ENCODE measurements at regions not wholly inside any gene's neighbourhood (a gene's known extent, or its start where the extent isn't known, plus 50 kb on each side); places are given as distances from the start of the nearest gene placed in this dataset.

DNA sequence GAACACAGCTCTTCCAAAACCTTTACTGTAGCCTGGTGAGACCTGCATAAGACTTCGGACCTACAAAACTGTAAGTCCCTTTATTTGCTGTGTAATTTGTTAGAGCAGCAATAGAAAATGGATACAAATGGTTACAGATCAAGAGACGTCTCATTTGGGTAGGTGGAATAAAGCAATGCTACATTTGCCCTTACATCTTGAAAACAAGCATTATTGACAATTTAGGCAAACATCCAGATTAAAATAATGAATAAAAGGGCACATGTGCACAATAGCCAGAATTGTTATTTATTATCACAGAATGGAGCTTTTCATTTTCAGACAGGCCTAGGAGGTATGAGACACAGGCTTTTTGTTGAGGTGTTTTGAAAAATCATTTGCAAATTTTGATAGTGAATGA is 222.2 kb upstream of the CPHXL start:
- no peak overlapping the region for H2AFZ ChIP-seq (ENCODE audit: low read length)
- CTCF ChIA-PET (ENCODE audit: unreplicated experiment): no interaction called here
- H3K36me3 ChIP-seq (ENCODE audit: insufficient read depth, low read length): no peaks in the 10 kb centered on the region
- POLR2A ChIA-PET: no interaction called here
- H3K9me3 ChIP-seq (ENCODE audit: low read length): no peaks in the 10 kb centered on the region
- no peak overlapping the region for H3K27ac ChIP-seq (ENCODE audit: low read depth, low read length, poor library complexity, severe bottlenecking)
- no peaks in the 10 kb centered on the region for H3K9me2 ChIP-seq (ENCODE audit: insufficient read depth, low read length)
- H3K79me2 ChIP-seq (ENCODE audit: insufficient read depth, low read depth, low read length): no peaks in the 10 kb centered on the region
- H3K4me3 ChIP-seq (ENCODE audit: low read depth, low read length, poor library complexity, severe bottlenecking): no peak overlapping the region
- no peak for DNase-seq (ENCODE audit: low spot score)
- no peaks in the 10 kb centered on the region for H4K20me1 ChIP-seq (ENCODE audit: insufficient read depth, low read length)
- TF ChIP-seq, protein P1, sequence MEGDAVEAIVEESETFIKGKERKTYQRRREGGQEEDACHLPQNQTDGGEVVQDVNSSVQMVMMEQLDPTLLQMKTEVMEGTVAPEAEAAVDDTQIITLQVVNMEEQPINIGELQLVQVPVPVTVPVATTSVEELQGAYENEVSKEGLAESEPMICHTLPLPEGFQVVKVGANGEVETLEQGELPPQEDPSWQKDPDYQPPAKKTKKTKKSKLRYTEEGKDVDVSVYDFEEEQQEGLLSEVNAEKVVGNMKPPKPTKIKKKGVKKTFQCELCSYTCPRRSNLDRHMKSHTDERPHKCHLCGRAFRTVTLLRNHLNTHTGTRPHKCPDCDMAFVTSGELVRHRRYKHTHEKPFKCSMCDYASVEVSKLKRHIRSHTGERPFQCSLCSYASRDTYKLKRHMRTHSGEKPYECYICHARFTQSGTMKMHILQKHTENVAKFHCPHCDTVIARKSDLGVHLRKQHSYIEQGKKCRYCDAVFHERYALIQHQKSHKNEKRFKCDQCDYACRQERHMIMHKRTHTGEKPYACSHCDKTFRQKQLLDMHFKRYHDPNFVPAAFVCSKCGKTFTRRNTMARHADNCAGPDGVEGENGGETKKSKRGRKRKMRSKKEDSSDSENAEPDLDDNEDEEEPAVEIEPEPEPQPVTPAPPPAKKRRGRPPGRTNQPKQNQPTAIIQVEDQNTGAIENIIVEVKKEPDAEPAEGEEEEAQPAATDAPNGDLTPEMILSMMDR (conservative IDR thresholded peaks at IDR 0.05; ENCODE audit: low read length): no peak
- TF ChIP-seq EZH2phosphoT487 (IDR thresholded peaks at IDR 0.05; ENCODE audit: borderline replicate concordance, low read depth, low read length): no peak
- BruUV-seq (replicated peaks): no TSS peak
- intact Hi-C loops (cut with micrococcal nuclease; ENCODE audit: unreplicated experiment): no loop called here
- H3K4me1 ChIP-seq (ENCODE audit: insufficient read depth, low read length, poor library complexity, severe bottlenecking): no peaks in the 10 kb centered on the region
- H3K4me2 ChIP-seq (ENCODE audit: low read length): no peak overlapping the region

DNA sequence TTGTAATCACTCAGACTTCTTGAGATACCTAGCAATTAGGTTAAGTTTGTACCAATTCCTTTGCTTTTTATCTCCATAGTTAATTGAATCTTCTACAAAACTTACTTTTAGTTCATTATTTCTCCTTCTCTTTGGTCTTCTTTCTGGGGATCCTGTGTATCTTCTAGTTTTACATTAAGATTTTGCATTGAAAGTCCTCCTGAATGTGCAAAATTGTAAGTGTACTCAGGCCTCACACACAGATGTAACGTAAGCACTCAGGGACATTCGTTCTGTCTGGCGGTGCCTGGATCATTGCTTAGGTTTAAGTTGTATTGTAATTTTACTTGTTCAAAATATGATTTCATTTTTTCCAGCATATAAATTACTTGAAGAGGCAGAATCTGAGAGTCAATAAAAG is 222.6 kb upstream of the CPHXL start:
- intact Hi-C loops (cut with micrococcal nuclease; ENCODE audit: unreplicated experiment): no loop called here
- ChIA-PET POLR2A (no interaction called here), CTCF (ENCODE audit: unreplicated experiment) (no interaction called here)
- H3K27ac ChIP-seq (ENCODE audit: low read depth, low read length, poor library complexity, severe bottlenecking): no peak overlapping the region
- no peak overlapping the region for H3K4me3 ChIP-seq (ENCODE audit: low read depth, low read length, poor library complexity, severe bottlenecking)
- H3K79me2 ChIP-seq (ENCODE audit: insufficient read depth, low read depth, low read length): no peaks in the 10 kb centered on the region
- H2AFZ ChIP-seq (ENCODE audit: low read length): no peak overlapping the region
- BruUV-seq (replicated peaks): no TSS peak
- H3K4me2 ChIP-seq (ENCODE audit: low read length): no peak overlapping the region
- no peaks in the 10 kb centered on the region for H3K4me1 ChIP-seq (ENCODE audit: insufficient read depth, low read length, poor library complexity, severe bottlenecking)
- no peaks in the 10 kb centered on the region for H3K9me3 ChIP-seq (ENCODE audit: low read length)
- H4K20me1 ChIP-seq (ENCODE audit: insufficient read depth, low read length): no peaks in the 10 kb centered on the region
- DNase-seq (ENCODE audit: low spot score): no peak
- no peak for TF ChIP-seq EZH2phosphoT487 (IDR thresholded peaks at IDR 0.05; ENCODE audit: borderline replicate concordance, low read depth, low read length)
- TF ChIP-seq, protein P1 (conservative IDR thresholded peaks at IDR 0.05; ENCODE audit: low read length): no peak
- H3K9me2 ChIP-seq (ENCODE audit: insufficient read depth, low read length): no peaks in the 10 kb centered on the region
- no peaks in the 10 kb centered on the region for H3K36me3 ChIP-seq (ENCODE audit: insufficient read depth, low read length)

DNA sequence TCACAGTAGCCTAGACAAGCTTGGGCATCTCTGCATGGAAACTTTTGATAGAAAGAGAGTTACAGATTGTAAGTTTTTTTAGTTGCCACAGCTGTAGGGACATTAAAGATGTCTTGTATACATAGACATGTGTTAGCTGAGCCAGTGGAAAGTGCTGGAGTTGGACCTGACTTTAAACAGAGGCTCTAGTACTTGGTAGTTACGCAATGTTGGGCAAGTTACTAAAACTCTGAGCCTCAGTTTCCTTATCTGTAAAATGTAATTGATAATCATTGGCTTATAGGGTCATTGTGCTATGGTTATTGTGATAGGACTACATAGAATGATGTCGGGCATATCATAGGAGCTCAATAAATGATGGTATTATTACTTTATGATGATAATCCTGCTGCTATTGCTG is 225.8 kb upstream of the CPHXL start:
- no peak for DNase-seq (ENCODE audit: low spot score)
- POLR2A ChIA-PET: interaction anchor here (0.6 kb wide), 1 partner anchor 566 kb away, joined by 4 read pairs; no protein-coding TSS in a partner anchor
- H3K4me3 ChIP-seq (ENCODE audit: low read depth, low read length, poor library complexity, severe bottlenecking): no peak overlapping the region
- TF ChIP-seq, protein P1 (conservative IDR thresholded peaks at IDR 0.05; ENCODE audit: low read length): no peak
- TF ChIP-seq EZH2phosphoT487 (IDR thresholded peaks at IDR 0.05; ENCODE audit: borderline replicate concordance, low read depth, low read length): no peak
- no peaks in the 10 kb centered on the region for H3K9me3 ChIP-seq (ENCODE audit: low read length)
- no peak overlapping the region for H3K4me2 ChIP-seq (ENCODE audit: low read length)
- intact Hi-C loops (cut with micrococcal nuclease; ENCODE audit: unreplicated experiment): no loop called here
- BruUV-seq (replicated peaks): no TSS peak
- no peaks in the 10 kb centered on the region for H4K20me1 ChIP-seq (ENCODE audit: insufficient read depth, low read length)
- CTCF ChIA-PET (ENCODE audit: unreplicated experiment): no interaction called here
- no peaks in the 10 kb centered on the region for H3K4me1 ChIP-seq (ENCODE audit: insufficient read depth, low read length, poor library complexity, severe bottlenecking)
- H3K36me3 ChIP-seq (ENCODE audit: insufficient read depth, low read length): no peaks in the 10 kb centered on the region
- H2AFZ ChIP-seq (ENCODE audit: low read length): no peak overlapping the region
- H3K27ac ChIP-seq (ENCODE audit: low read depth, low read length, poor library complexity, severe bottlenecking): no peak overlapping the region
- H3K9me2 ChIP-seq (ENCODE audit: insufficient read depth, low read length): no peaks in the 10 kb centered on the region
- no peaks in the 10 kb centered on the region for H3K79me2 ChIP-seq (ENCODE audit: insufficient read depth, low read depth, low read length)
